ENCODE measurements at regions not wholly inside any gene's neighbourhood (a gene's known extent, or its start where the extent isn't known, plus 50 kb on each side); places are given as distances from the start of the nearest gene placed in this dataset.

DNA sequence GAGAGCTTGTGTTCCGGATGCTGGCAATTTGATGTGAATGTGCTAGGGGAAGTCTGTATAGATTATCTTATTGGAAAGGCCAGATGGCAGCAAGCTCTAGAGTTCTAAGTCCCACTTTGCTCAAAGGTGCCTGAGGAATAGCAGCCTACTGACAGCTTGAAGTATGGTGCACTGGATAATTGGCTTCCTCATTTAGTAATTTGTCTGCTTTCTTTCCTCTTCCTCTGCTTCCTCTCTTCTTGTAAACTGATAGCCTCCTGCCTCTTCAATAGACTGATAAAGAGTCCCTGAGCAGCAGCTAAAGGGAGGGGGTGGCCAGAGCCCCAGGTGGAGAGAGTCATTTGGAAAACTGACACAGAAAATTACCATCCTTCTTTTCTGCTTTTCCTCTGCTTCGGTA is 177.3 kb downstream of the FGF1 start:
- Mint-ChIP-seq H3K27me3 (peaks cover 10% of the 10 kb centered on the region), H3K27ac (no peak overlapping the region), H3K4me1 (no peaks in the 10 kb centered on the region), H3K4me3 (no peak overlapping the region), H3K9me3 (no peaks in the 10 kb centered on the region), H3K36me3 (ENCODE audit: low read depth) (no peaks in the 10 kb centered on the region)
- TF ChIP-seq CTCF (IDR thresholded peaks at IDR 0.05), result no peak
- ATAC-seq (ENCODE audit: low read depth) (no peak), DNase-seq (no peak)
- CTCF ChIA-PET, result no interaction called here
- intact Hi-C loops (cut with micrococcal nuclease), result no loop called here
- POLR2A ChIA-PET, result no interaction called here

DNA sequence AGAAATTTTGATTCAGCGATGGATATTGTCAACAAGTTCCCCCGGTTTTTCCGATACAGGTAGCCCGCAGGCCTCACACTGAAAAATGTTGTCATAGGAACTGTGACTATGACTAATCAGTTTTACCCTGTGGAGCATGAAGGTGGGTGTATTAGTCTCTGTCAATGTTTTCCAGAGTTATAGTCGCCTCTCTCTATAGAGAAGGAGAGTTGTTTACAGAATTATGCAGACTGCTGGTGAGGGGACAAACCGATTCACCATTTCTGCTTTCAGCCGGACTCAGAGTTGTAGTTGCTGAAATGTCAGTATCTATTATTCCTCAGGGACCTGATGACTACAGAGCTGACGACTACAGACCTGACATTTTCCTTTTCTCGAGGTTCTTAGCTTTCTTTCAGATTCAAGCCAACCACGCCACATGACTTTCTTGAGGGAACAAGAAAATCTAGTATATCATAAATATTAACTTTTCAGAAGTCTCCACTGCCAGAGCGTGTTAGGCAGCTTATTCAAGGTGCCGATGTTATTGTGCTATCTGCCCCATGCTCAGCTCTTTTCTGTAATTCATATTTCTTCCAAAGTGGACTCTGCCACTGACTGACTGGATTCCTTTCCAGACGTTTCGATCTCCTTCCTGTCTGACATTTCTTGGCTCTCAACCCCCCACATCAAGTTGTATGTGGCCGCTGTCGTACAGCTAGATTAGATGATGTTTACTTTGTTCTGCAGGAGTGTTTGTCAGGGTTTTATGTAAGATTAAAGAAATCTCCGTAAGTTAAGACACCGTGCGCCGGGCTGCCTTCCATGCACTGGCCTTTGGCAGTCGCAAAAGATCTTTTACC is 178.1 kb downstream of the FGF1 start:
- ATAC-seq (ENCODE audit: low read depth) (no peak), DNase-seq (no peak)
- POLR2A ChIA-PET, result no interaction called here
- TF ChIP-seq CTCF (IDR thresholded peaks at IDR 0.05), result no peak
- H3K27ac Mint-ChIP-seq, result no peak overlapping the region
- CTCF ChIA-PET, result no interaction called here
- H3K9me3 Mint-ChIP-seq, result no peaks in the 10 kb centered on the region
- intact Hi-C loops (cut with micrococcal nuclease), result no loop called here
- H3K27me3 Mint-ChIP-seq, result peaks cover 10% of the 10 kb centered on the region
- no peaks in the 10 kb centered on the region for H3K4me1 Mint-ChIP-seq
- no peaks in the 10 kb centered on the region for H3K36me3 Mint-ChIP-seq (ENCODE audit: low read depth)
- H3K4me3 Mint-ChIP-seq, result no peak overlapping the region

DNA sequence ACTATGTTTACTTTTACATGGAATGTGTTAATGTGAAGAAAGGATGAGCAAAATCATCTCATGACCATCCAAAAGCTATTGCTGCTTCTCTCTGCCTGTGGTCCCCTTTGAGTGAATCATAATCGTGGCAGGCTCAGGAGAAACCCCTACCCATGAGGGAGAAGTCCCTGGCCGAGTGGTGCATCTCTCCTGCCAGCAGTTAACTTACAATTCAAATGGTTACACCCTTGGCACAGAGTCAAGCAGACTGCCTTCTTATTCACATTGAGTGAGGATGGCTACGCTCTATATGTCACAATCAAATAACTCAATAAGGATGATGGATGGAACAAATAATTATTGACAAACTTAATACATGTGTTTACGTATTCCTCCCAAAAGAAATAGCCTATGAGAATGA is 179.1 kb downstream of the FGF1 start:
- POLR2A ChIA-PET, result no interaction called here
- peaks cover 8% of the 10 kb centered on the region for H3K27me3 Mint-ChIP-seq

DNA sequence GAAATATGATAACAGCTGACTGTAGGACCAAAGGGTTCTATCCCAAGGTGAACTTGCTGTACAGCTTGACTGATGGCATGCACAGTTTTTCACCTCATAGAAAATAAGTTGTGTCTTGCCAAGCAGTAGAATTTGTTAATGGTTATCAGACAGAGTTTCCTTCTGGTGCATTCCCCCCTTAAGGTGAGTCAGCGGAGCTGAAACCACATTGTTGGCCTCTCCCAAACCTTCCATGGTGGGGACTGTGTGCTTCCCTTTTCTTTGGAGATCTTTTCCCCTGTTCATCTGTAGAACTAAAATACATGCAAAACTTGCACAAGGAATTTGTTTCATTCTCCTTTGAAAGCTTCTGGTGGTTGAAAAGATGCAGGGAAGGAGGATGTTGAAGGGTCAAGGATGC is 179.8 kb downstream of the FGF1 start:
- DNase-seq, result no peak
- H3K4me1 Mint-ChIP-seq, result no peaks in the 10 kb centered on the region
- H3K27me3 Mint-ChIP-seq, result peaks cover 8% of the 10 kb centered on the region
- ChIA-PET CTCF (no interaction called here), POLR2A (no interaction called here)
- H3K27ac Mint-ChIP-seq, result no peak overlapping the region
- H3K4me3 Mint-ChIP-seq, result no peak overlapping the region
- no peaks in the 10 kb centered on the region for H3K9me3 Mint-ChIP-seq
- intact Hi-C loops (cut with micrococcal nuclease), result no loop called here
- no peaks in the 10 kb centered on the region for H3K36me3 Mint-ChIP-seq (ENCODE audit: low read depth)
- TF ChIP-seq CTCF (IDR thresholded peaks at IDR 0.05), result no peak
- no peak for ATAC-seq (ENCODE audit: low read depth)

More for the DNA sequence above, 179.1 kb downstream of the FGF1 start:
- Mint-ChIP-seq H3K27ac (no peak overlapping the region), H3K4me3 (no peak overlapping the region), H3K4me1 (no peaks in the 10 kb centered on the region), H3K9me3 (no peaks in the 10 kb centered on the region), H3K36me3 (ENCODE audit: low read depth) (no peaks in the 10 kb centered on the region)
- TF ChIP-seq CTCF (IDR thresholded peaks at IDR 0.05), result no peak
- no peak for ATAC-seq (ENCODE audit: low read depth)
- intact Hi-C loops (cut with micrococcal nuclease), result no loop called here
- DNase-seq, result no peak
- CTCF ChIA-PET, result no interaction called here

GRCh38 chr5:142501890-142502289 is 177.1 kb upstream of the SPRY4 start:
- ATAC-seq (ENCODE audit: low read depth), result no peak
- ChIA-PET POLR2A (no interaction called here), CTCF (no interaction called here)
- no peak for TF ChIP-seq CTCF (IDR thresholded peaks at IDR 0.05)
- Mint-ChIP-seq H3K4me3 (no peak overlapping the region), H3K9me3 (no peaks in the 10 kb centered on the region), H3K27ac (no peak overlapping the region), H3K27me3 (peaks cover 6% of the 10 kb centered on the region), H3K4me1 (no peaks in the 10 kb centered on the region), H3K36me3 (ENCODE audit: low read depth) (no peaks in the 10 kb centered on the region)
- no peak for DNase-seq
- intact Hi-C loops (cut with micrococcal nuclease), result no loop called here

Measured in activated B cell treated with CpG ODN at 0.5 μM for 24 hours (primary cell).